ENCODE measurements at regions not wholly inside any gene's neighbourhood (a gene's known extent, or its start where the extent isn't known, plus 50 kb on each side); places are given as distances from the start of the nearest gene placed in this dataset.
"Not testable (repeated sequence)": the region's sequence is repeated elsewhere in the genome, so short reads cannot be mapped to it uniquely, and the experiment has no call there.

DNA sequence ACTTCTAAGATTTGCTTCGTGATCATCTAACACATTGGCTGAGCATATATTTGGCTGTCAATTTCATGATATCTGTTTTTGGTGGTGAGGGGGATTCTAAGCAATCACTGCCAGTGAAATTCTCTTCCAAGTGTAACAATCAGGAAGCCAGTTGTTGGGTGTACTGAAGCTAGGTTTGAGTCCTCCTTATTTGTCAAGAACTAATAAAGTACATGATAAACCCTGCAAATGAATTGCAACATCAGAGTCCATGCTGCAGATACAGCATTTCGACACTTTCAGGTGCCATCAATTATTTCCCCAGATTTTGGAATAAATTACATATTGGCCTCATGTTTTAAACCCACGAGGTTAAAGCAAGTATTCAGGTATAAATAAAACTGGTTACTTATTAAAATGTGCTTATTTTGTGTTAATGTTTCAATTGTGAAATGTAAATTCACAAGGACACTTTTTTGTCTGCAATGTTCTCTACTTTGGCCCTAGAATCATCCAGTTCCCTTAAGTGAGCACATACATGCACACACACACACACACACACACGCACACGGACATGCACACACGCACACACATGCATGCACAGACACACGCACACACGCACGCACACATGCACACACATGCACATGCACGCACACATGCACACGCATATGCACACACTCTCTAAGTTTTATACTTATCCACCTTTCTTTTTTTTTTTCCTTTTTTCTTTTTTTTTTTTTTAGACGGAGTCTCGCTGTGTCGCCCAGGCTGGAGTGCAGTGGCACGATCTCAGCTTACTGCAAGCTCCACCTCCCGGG, 510.2 kb upstream of the KLF6 start:
- DNase-seq (ENCODE audit: low spot score) = no peak

GRCh38 chr10:4294271-4294670, 509.3 kb upstream of the KLF6 start:
- no peak for DNase-seq (ENCODE audit: low spot score)

DNA sequence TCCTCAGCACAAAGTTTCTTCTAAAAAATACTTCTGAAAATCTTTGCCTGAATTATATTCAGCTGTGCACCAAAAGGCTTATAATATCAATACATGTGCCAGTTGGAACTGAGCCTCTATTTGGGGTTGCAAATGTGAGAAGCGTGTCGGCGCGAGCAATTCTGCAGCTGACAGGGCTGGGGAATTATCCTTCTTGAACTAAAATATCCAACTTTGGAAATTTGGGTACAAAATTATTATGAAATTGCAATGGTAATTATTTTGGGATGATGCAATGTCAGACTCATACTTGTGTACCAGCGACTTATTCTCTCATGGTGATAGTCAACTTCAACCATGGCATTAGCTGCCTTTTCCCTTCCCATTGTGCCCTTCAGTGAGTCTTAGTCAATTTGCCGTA, 507.0 kb upstream of the KLF6 start:
- DNase-seq (ENCODE audit: low spot score) = no peak

DNA sequence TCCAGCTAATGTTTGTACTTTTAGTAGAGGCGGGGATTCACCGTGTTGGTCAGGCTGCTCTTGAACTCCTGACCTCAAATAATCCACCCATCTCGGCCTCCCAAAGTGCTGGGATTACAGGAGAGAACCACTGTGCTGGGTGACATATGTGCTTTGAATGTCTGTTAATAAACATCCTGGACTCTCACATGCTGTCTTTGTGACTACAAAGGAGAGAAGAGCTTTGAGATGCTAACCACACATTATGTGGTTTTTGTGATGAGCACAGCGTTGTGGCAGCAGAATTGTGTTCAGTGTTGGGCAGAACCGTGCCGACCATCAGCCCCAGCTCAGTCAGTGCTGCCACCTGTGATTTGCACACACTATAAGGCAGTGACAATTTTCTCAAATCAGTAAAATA, 500.1 kb upstream of the KLF6 start:
- DNase-seq (ENCODE audit: low spot score) = no peak

- peak; percentile 52 for DNase-seq (ENCODE audit: low spot score)
Measured at GRCh38 chr10:4283846-4284610, 499.0 kb upstream of the KLF6 start.

DNA sequence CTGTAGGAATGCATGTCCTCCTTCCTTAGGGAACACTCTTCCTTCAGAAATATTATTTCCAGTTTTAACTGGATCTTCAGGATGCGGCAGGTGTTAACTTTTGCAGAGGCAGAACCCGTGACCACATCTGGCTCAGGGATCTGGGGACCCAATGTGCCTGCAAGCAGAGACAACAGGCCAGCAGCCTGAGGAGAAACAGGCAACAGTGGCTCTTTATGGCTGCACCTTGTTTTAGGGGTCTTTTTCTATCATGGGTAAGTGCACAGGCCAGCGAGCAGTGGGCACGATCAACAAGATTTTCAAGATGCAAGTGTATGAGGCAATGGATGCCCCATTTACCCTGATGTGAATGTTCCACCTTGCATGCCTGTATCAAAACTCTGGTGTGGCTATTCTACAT, 497.5 kb upstream of the KLF6 start:
- DNase-seq (ENCODE audit: low spot score) = no peak

- DNase-seq (ENCODE audit: low spot score) = no peak
Measured at GRCh38 chr10:4281190-4281825, 496.3 kb upstream of the KLF6 start.

DNA sequence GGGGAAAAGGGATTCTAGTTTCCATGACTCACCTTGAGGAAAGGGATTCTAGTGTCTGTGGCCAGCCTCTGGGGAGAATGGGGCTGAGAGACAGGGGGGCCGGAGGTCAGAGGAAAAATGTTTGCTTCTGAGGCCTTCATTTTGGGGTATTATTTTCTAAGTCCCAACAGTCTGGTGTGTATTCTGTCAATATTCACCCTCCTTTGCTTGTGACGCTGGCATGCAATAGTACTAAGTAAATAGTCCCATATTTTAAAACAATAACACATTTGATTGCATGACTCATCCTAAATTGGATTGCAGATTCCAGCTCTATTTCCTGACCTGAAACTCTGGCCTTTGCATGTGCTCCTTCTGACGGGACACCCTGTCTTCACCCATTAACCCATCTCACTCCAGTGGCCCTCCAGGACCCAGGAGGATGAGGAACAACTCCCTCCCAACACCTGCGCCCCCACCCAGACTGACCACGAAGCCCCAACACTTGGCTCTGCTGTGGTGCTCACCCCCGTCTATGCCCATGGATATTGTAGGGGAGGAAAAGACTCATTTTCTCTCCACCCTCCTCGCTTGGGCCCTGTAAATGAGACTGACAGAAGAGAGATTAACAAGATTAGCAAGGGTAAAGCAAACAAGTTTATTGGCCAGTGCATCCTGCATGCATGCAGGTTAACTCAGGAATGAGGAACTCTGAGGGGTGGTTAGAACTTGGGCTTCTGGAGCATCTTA, 495.6 kb upstream of the KLF6 start:
- DNase-seq (ENCODE audit: low spot score) = peak; percentile 32

- no peak for DNase-seq (ENCODE audit: low spot score)
Measured at GRCh38 chr10:4279655-4280054, 494.6 kb upstream of the KLF6 start.

DNA sequence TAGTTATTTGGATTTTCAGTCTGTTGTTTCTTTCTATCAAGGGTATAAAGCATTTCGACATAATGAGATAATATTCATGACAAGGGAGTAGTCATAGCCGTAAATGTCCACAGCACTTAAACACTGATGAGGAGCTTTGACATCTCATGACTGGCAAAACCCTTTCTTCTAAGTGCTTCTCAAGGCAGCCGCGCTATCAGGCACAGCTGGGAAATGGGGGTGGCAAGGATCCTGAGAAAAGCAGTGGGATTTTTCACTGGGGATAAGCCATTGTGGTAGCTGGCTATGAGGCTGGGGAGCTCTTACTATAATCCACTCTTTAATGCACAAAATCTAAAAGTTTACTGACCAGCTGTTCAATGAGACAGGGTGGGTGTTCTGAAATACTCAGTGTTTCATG, 493.2 kb upstream of the KLF6 start:
- DNase-seq (ENCODE audit: low spot score) = no peak

DNA sequence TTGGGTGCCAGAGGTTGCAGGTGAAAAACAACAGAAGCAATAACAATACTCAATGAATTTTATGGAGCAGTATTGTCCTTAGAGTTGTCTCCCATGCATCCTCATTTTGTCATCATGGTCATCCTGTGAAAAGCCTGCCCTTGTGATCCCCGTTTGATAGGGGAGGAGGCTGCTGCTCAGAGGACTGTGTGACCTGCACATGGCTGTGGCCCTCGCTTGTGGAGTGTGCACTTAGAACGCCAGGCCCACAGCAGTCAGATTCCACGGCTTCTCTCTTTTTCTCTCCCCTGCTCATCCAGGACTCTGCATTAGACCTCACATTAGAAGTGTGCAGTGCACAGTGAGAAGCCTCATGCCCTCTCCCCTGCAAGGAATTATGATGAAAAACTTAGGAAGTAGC, 491.1 kb upstream of the KLF6 start:
- DNase-seq (ENCODE audit: low spot score) = no peak

GRCh38 chr10:4274671-4275070, 489.7 kb upstream of the KLF6 start:
- not testable (repeated sequence) for DNase-seq (ENCODE audit: low spot score)

GRCh38 chr10:4271193-4271592, 486.2 kb upstream of the KLF6 start:
- no peak for DNase-seq (ENCODE audit: low spot score)

GRCh38 chr10:4270116-4270515, 485.1 kb upstream of the KLF6 start:
- DNase-seq (ENCODE audit: low spot score) = peak; percentile 46

DNA sequence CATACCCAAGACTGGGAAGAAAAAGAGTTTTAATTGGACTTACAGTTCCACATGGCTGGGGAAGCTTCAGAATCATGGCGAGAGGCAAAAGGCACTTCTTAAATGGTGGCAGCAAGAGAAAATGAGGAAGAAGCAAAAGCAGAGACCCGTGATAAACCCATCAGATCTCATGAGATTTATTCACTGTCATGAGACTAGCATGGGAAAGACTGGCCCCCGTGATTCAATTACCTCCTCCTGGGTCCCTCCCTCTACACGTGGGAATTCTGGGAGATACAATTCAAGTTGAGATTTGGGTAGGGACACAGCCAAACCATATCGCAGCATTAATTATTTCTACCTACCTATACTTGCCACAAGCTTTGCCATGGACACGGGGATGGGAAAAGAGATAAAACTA, 483.5 kb upstream of the KLF6 start:
- not testable (repeated sequence) for DNase-seq (ENCODE audit: low spot score)

- no peak for DNase-seq (ENCODE audit: low spot score)
Measured at GRCh38 chr10:4267086-4267773, 482.2 kb upstream of the KLF6 start.

DNA sequence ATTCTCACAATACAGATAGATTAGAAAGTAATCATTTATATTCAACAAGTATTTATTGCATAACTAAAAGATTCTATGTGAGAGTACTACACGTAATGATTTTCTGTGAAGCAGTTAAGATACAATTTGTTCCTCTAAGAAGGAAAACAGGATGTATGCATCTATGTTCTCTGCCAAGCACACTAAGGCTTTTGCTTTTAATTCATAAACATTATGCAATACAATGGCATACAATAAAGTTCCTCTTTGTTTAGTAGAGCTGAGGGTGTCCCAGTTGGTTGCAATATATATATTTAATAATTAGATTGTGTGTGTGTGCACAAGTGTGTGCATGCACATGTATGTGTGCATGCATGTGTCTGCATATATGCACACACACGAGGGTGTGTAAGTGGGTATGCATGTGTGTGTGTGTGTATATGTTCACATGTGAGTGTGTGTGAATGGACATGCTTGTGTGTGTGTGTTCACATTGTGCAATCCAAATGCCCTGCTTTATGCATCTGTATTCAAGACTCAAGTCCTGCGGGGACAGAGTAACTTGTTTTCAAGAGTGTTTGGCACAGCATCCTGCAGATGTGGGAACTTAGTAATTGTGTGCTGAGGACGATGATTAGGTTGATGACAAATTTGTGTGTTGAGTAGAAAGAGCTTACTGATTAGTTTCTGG, 481.5 kb upstream of the KLF6 start:
- DNase-seq (ENCODE audit: low spot score) = no peak

DNA sequence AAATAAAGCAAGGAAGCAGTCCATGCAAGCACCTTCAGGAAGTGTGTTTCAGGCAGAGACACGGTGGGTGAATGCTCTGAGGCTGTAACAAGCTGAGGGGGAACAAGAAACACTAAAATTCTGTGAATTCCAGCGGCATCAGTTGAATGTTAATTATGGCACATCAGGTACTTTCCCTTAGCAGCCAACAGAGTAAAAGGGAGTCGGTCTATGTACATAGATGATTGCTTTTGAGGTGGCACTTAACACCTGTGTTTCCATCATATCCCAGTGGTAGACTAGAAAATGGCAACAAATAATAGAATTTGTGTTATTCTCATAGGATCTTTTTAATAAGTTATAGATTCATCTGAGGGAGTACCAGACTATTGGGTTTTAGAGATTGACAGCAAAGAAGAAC, 481.0 kb upstream of the KLF6 start:
- DNase-seq (ENCODE audit: low spot score) = no peak

DNA sequence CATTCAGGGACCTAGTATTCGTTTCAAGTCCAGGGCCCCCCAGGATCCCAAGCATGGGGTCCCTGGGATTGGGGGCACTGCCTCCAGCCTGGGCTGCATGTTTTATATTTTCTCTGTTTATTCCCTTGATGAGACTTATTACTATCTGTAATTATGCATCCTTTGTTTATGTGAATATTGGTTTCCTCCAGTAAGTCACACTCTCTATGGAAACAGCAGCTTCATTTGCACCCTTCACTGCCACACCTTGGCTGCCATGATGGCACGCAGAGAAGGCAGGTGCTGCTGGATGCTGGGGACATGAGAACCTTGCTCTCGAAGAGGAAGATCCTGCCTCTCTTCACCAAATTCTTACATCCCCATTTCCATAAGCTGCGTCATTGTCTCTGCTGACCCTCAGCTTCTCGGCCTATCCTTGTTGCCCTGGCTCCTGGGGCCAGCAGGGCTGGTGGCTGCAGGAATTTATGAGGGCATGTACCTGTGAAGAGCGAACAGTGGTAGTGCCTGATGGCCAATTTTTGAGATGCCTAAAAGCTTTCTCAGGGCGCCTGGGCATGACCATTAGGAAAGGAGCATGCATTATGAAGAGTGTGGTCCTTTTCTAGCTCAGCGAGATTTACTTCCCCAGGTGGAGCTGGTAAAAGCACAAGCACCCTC, 479.3 kb upstream of the KLF6 start:
- DNase-seq (ENCODE audit: low spot score) = no peak

- DNase-seq (ENCODE audit: low spot score) = no peak
Measured at GRCh38 chr10:4263601-4263921, 478.6 kb upstream of the KLF6 start.
